HG02970 (cell line): ENCODE measurements at regions not wholly inside any gene's neighbourhood (a gene's known extent, or its start where the extent isn't known, plus 50 kb on each side); places are given as distances from the start of the nearest gene placed in this dataset.

ENCODE experiments used
- ATAC-seq: cut with Tn5 transposase; IDR thresholded peaks from one replicate; pipeline ENCODE4 v1.9.1; 2021; ENCODE audit warnings: mild to moderate bottlenecking, moderate library complexity, moderate number of reproducible peaks; ENCODE audit not compliant: unreplicated experiment, low FRiP score

GRCh38 chr16:85266857-85267256 lies 154.6 kb upstream of the CIBAR2 start:
- no peak for ATAC-seq

GRCh38 chr16:85267414-85267945 lies 155.2 kb upstream of the CIBAR2 start:
- no peak for ATAC-seq

GRCh38 chr16:85269165-85269564 lies 156.9 kb upstream of the CIBAR2 start:
- ATAC-seq, result no peak

- ATAC-seq, result no peak
Observed at GRCh38 chr16:85270374-85270773, 158.1 kb upstream of the CIBAR2 start.

- no peak for ATAC-seq
Observed at GRCh38 chr16:85271198-85271597, 158.9 kb upstream of the CIBAR2 start.

GRCh38 chr16:85273293-85273692 lies 161.0 kb upstream of the CIBAR2 start:
- no peak for ATAC-seq

GRCh38 chr16:85274501-85274900 lies 162.2 kb upstream of the CIBAR2 start:
- no peak for ATAC-seq

GRCh38 chr16:85274924-85275323 lies 162.7 kb upstream of the CIBAR2 start:
- ATAC-seq, result no peak

- no peak for ATAC-seq
Observed at GRCh38 chr16:85275533-85276249, 163.4 kb upstream of the CIBAR2 start.

GRCh38 chr16:85276258-85276657 lies 164.0 kb upstream of the CIBAR2 start:
- ATAC-seq, result no peak

GRCh38 chr16:85276721-85277120 lies 164.4 kb upstream of the CIBAR2 start:
- ATAC-seq, result no peak

- ATAC-seq, result no peak
Observed at GRCh38 chr16:85278839-85279238, 166.6 kb upstream of the CIBAR2 start.

GRCh38 chr16:85279402-85279801 lies 167.1 kb upstream of the CIBAR2 start:
- no peak for ATAC-seq

GRCh38 chr16:85279825-85280545 lies 167.7 kb upstream of the CIBAR2 start:
- no peak for ATAC-seq

GRCh38 chr16:85281181-85281580 lies 168.9 kb upstream of the CIBAR2 start:
- ATAC-seq, result no peak

GRCh38 chr16:85282842-85283241 lies 170.6 kb upstream of the CIBAR2 start:
- ATAC-seq, result no peak

- ATAC-seq, result no peak
Observed at GRCh38 chr16:85283305-85284050, 171.2 kb upstream of the CIBAR2 start.

- no peak for ATAC-seq
Observed at GRCh38 chr16:85284141-85284817, 172.0 kb upstream of the CIBAR2 start.

GRCh38 chr16:85285681-85286065 lies 173.4 kb upstream of the CIBAR2 start:
- no peak for ATAC-seq

GRCh38 chr16:85286066-85286831 lies 174.0 kb upstream of the CIBAR2 start:
- no peak for ATAC-seq
